GM12872 (cell line): ENCODE measurements at regions not wholly inside any gene's neighbourhood (a gene's known extent, or its start where the extent isn't known, plus 50 kb on each side); places are given as distances from the start of the nearest gene placed in this dataset.

Experiments used
- CTCF ChIP-seq: IDR thresholded peaks from 3 replicates; pipeline ENCODE4 v1.5.1; 2011; ENCODE audit warnings: low read depth, mild to moderate bottlenecking, low read length, moderate library complexity; ENCODE audit not compliant: insufficient read depth

- TF ChIP-seq CTCF, result no peak
Measured at GRCh38 chr5:105961572-105961971, 1709.2 kb downstream of the EFNA5 start.

GRCh38 chr5:105956456-105957196 is 1714.1 kb downstream of the EFNA5 start:
- no peak for TF ChIP-seq CTCF

- TF ChIP-seq CTCF, result no peak
Measured at GRCh38 chr5:105954341-105954740, 1716.4 kb downstream of the EFNA5 start.

GRCh38 chr5:105953616-105954015 is 1717.1 kb downstream of the EFNA5 start:
- no peak for TF ChIP-seq CTCF

- TF ChIP-seq CTCF, result no peak
Measured at GRCh38 chr5:105952875-105953274, 1717.9 kb downstream of the EFNA5 start.

DNA sequence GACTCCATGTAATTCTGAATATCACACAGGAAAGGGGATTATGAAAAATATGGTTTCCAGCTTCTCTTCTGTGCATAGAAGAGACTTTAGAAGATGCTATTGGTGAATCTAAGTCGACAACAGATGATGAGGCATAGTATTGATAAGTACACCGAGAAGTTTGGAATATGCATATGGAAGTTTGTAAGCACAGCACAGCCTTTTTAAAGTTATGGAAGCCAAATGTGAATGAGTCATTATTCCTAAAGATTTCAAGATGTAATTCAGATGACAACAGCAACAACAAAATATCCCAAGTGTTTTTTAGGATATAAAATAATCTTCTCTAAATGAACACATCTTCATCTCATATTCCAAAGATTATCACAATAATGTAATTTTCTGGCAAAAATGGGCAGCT is 1723.3 kb downstream of the EFNA5 start:
- no peak for TF ChIP-seq CTCF

GRCh38 chr5:105945203-105945972 is 1725.3 kb downstream of the EFNA5 start:
- no peak for TF ChIP-seq CTCF
